NCI-H82 treated with DMSO at 0.1 percent for 48 hours (cell line): ENCODE measurements at regions not wholly inside any gene's neighbourhood (a gene's known extent, or its start where the extent isn't known, plus 50 kb on each side); places are given as distances from the start of the nearest gene placed in this dataset.
"Not testable (repeated sequence)": the region's sequence is repeated elsewhere in the genome, so short reads cannot be mapped to it uniquely, and the experiment has no call there.

Source experiments
- DNase-seq: peaks from one replicate; lab custom pipeline; 2025; ENCODE audit not compliant: unreplicated experiment; lab: John Stamatoyannopoulos, UW

- no peak for DNase-seq
These were observed 698.0 kb downstream of the PTPRU start for GRCh38 chr1:29934255-29934772.

- no peak for DNase-seq
These were observed 696.7 kb downstream of the PTPRU start for GRCh38 chr1:29933067-29933466.

GRCh38 chr1:29932626-29933025 lies 696.3 kb downstream of the PTPRU start:
- DNase-seq: no peak

GRCh38 chr1:29931477-29932175 lies 695.3 kb downstream of the PTPRU start:
- no peak for DNase-seq

- DNase-seq: no peak
These were observed 688.7 kb downstream of the PTPRU start for GRCh38 chr1:29925058-29925457.

- no peak for DNase-seq
These were observed 687.7 kb downstream of the PTPRU start for GRCh38 chr1:29924017-29924431.

GRCh38 chr1:29921741-29922140 lies 685.4 kb downstream of the PTPRU start:
- DNase-seq: no peak

GRCh38 chr1:29920784-29921183 lies 684.5 kb downstream of the PTPRU start:
- DNase-seq: no peak

- no peak for DNase-seq
These were observed 684.0 kb downstream of the PTPRU start for GRCh38 chr1:29920316-29920715.

GRCh38 chr1:29919041-29919440 lies 682.7 kb downstream of the PTPRU start:
- not testable (repeated sequence) for DNase-seq

- no peak for DNase-seq
These were observed 680.5 kb downstream of the PTPRU start for GRCh38 chr1:29916656-29917369.

- DNase-seq: no peak
These were observed 678.6 kb downstream of the PTPRU start for GRCh38 chr1:29914936-29915335.

- DNase-seq: no peak
These were observed 676.1 kb downstream of the PTPRU start for GRCh38 chr1:29912425-29912824.

- DNase-seq: no peak
These were observed 673.6 kb downstream of the PTPRU start for GRCh38 chr1:29909962-29910361.

GRCh38 chr1:29907596-29907995 lies 671.3 kb downstream of the PTPRU start:
- DNase-seq: no peak

GRCh38 chr1:29906927-29907326 lies 670.6 kb downstream of the PTPRU start:
- DNase-seq: no peak

- no peak for DNase-seq
These were observed 667.3 kb downstream of the PTPRU start for GRCh38 chr1:29903548-29904166.

GRCh38 chr1:29901624-29902325 lies 665.5 kb downstream of the PTPRU start:
- DNase-seq: peak; percentile 52

- DNase-seq: no peak
These were observed 664.4 kb downstream of the PTPRU start for GRCh38 chr1:29900712-29901111.

- no peak for DNase-seq
These were observed 663.9 kb downstream of the PTPRU start for GRCh38 chr1:29900104-29900679.
